Esophagus muscularis mucosa (tissue), 3 donors: ENCODE measurements at regions not wholly inside any gene's neighbourhood (a gene's known extent, or its start where the extent isn't known, plus 50 kb on each side); places are given as distances from the start of the nearest gene placed in this dataset.

Source experiments
- POLR2A ChIP-seq: fragments of 450-650 bp; IDR thresholded peaks from one replicate; pipeline ENCODE4 v1.6.1; 2017; ENCODE audit warnings: antibody characterized with exemption, moderate library complexity, mild to moderate bottlenecking, low read depth
- TF ChIP-seq, protein P1 (sequence below), 3 experiments: fragments of 200-600 bp in 2 of 3; fragments of 450-650 bp in 1 of 3; sonication (generic) in 2 of 3; IDR thresholded peaks; one replicate each; pipeline ENCODE4 v1.5.1; 2017 to 2019; ENCODE audit warnings: antibody characterized with exemption in 3 of 3, mild to moderate bottlenecking in 2 of 3, moderate library complexity in 1 of 3

DNA sequence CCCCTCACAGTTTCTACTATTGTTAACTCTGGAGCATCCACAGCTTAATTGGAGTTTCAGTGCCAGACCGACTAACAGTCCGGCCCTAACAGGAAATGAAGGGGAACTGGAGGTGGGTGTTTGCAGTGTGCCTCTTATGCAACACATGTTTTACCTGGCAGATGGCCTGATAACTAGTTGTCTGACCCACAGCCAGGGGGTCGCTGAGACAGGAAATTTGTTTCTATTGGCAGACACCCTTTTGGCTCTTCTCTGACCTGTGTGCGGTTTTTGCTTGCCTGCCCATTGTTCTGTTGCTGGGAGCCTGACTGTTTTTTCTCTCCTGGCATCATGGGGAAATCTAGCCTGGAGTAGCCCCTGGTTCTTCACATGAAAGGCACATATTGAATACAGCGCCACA is 1329.8 kb downstream of the DSC3 start:
- TF ChIP-seq POLR2A, result no peak
- TF ChIP-seq, protein P1, sequence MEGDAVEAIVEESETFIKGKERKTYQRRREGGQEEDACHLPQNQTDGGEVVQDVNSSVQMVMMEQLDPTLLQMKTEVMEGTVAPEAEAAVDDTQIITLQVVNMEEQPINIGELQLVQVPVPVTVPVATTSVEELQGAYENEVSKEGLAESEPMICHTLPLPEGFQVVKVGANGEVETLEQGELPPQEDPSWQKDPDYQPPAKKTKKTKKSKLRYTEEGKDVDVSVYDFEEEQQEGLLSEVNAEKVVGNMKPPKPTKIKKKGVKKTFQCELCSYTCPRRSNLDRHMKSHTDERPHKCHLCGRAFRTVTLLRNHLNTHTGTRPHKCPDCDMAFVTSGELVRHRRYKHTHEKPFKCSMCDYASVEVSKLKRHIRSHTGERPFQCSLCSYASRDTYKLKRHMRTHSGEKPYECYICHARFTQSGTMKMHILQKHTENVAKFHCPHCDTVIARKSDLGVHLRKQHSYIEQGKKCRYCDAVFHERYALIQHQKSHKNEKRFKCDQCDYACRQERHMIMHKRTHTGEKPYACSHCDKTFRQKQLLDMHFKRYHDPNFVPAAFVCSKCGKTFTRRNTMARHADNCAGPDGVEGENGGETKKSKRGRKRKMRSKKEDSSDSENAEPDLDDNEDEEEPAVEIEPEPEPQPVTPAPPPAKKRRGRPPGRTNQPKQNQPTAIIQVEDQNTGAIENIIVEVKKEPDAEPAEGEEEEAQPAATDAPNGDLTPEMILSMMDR (IDR thresholded peaks at IDR 0.05), result no peak
